Cardiac septum (tissue), 1 donor: ENCODE measurements at regions not wholly inside any gene's neighbourhood (a gene's known extent, or its start where the extent isn't known, plus 50 kb on each side); places are given as distances from the start of the nearest gene placed in this dataset.

ENCODE experiments used
- DNase-seq: peaks from one replicate; pipeline ENCODE4 v3.0.0-alpha.2; 2020; ENCODE audit warnings: low spot score
- intact Hi-C: fragments of 100-400 bp; cut with DNase I; formaldehyde crosslinking; loops from one replicate; pipeline ENCODE4 v1.14.0; 2022
- donor health status: DM: no; HTN: no; CAD: no.

GRCh38 chr3:159151130-159151529, 349.3 kb downstream of the MFSD1 start:
- DNase-seq, result no peak
- intact Hi-C loops, result no loop called here

GRCh38 chr3:159157275-159157674, 355.4 kb downstream of the MFSD1 start:
- intact Hi-C loops, result no loop called here
- no peak for DNase-seq

- intact Hi-C loops, result no loop called here
Measured at GRCh38 chr3:159158213-159158612, 356.4 kb downstream of the MFSD1 start.

GRCh38 chr3:159158801-159159200, 356.9 kb downstream of the MFSD1 start:
- intact Hi-C loops, result no loop called here
- DNase-seq, result no peak

More at GRCh38 chr3:159158213-159158612, 356.4 kb downstream of the MFSD1 start:
- no peak for DNase-seq

- intact Hi-C loops, result no loop called here
- DNase-seq, result no peak
Measured at GRCh38 chr3:159159546-159159945, 357.7 kb downstream of the MFSD1 start.

- intact Hi-C loops, result no loop called here
- DNase-seq, result no peak
Measured at GRCh38 chr3:159163656-159164055, 361.8 kb downstream of the MFSD1 start.

- no peak for DNase-seq
- intact Hi-C loops, result no loop called here
Measured at GRCh38 chr3:159165961-159166360, 364.1 kb downstream of the MFSD1 start.

GRCh38 chr3:159166899-159167586, 365.2 kb downstream of the MFSD1 start:
- no peak for DNase-seq
- intact Hi-C loops, result no loop called here

- intact Hi-C loops, result no loop called here
- DNase-seq, result no peak
Measured at GRCh38 chr3:159168788-159169187, 366.9 kb downstream of the MFSD1 start.

GRCh38 chr3:159169828-159170227, 368.0 kb downstream of the MFSD1 start:
- DNase-seq, result no peak
- intact Hi-C loops, result no loop called here

- intact Hi-C loops, result no loop called here
- DNase-seq, result no peak
Measured at GRCh38 chr3:159170436-159171003, 368.7 kb downstream of the MFSD1 start.

GRCh38 chr3:159171333-159171732, 369.5 kb downstream of the MFSD1 start:
- intact Hi-C loops, result no loop called here
- DNase-seq, result no peak

- intact Hi-C loops, result no loop called here
- no peak for DNase-seq
Measured at GRCh38 chr3:159172473-159172872, 370.6 kb downstream of the MFSD1 start.

- intact Hi-C loops, result no loop called here
- DNase-seq, result no peak
Measured at GRCh38 chr3:159174715-159175692, 373.1 kb downstream of the MFSD1 start.

- intact Hi-C loops, result no loop called here
- no peak for DNase-seq
Measured at GRCh38 chr3:159178209-159178897, 376.5 kb downstream of the MFSD1 start.

GRCh38 chr3:159182961-159183360, 381.1 kb downstream of the MFSD1 start:
- no peak for DNase-seq
- intact Hi-C loops, result no loop called here

- no peak for DNase-seq
- intact Hi-C loops, result no loop called here
Measured at GRCh38 chr3:159185443-159186050, 383.7 kb downstream of the MFSD1 start.

GRCh38 chr3:159186581-159186980, 384.7 kb downstream of the MFSD1 start:
- intact Hi-C loops, result no loop called here
- no peak for DNase-seq

GRCh38 chr3:159187232-159187631, 385.4 kb downstream of the MFSD1 start:
- no peak for DNase-seq
- intact Hi-C loops, result no loop called here

- DNase-seq, result no peak
- intact Hi-C loops, result no loop called here
Measured at GRCh38 chr3:159187706-159188105, 385.9 kb downstream of the MFSD1 start.
